SU-DHL-6 (cell line): ENCODE measurements at regions not wholly inside any gene's neighbourhood (a gene's known extent, or its start where the extent isn't known, plus 50 kb on each side); places are given as distances from the start of the nearest gene placed in this dataset.

Experiments
- CTCF ChIP-seq: fragments of 200-600 bp; sonication (generic); IDR thresholded peaks from one replicate; pipeline ENCODE4 v1.5.1; 2017; ENCODE audit warnings: antibody characterized with exemption, mild to moderate bottlenecking, low read length, moderate library complexity; ENCODE audit not compliant: insufficient read depth, poor library complexity, severe bottlenecking
- EZH2phosphoT487 ChIP-seq: fragments of 200-600 bp; sonication (generic), shearing (Covaris generic); conservative IDR thresholded peaks from 2 replicates; pipeline ENCODE4 v1.6.1; 2018; ENCODE audit warnings: mild to moderate bottlenecking, antibody characterized with exemption, low read length, moderate library complexity, mixed read lengths

GRCh38 chr4:29276150-29276549 is 1444.0 kb upstream of the PCDH7 start:
- TF ChIP-seq CTCF: no peak
- TF ChIP-seq EZH2phosphoT487: no peak
